HEK293 (cell line): ENCODE measurements at regions not wholly inside any gene's neighbourhood (a gene's known extent, or its start where the extent isn't known, plus 50 kb on each side); places are given as distances from the start of the nearest gene placed in this dataset.

Source experiments
- CTCF ChIA-PET: fragments of 350-600 bp; formaldehyde crosslinking; extraction: SDS; loops from one replicate; lab custom pipeline; 2021; ENCODE audit warnings: antibody characterized with exemption; lab: Yijun Ruan, JAX
- POLR2A ChIA-PET: fragments of 300-600 bp; formaldehyde crosslinking; extraction: SDS; loops from one replicate; lab custom pipeline; 2020; ENCODE audit warnings: antibody characterized with exemption, inconsistent platforms; lab: Yijun Ruan, JAX
- H3K27ac ChIP-seq: fragments of 200-500 bp; sonication (Bioruptor generic); 2 replicates; pipeline ENCODE4 v1.5.1; 2014; ENCODE audit warnings: low read depth, low read length, control low read depth, inconsistent platforms; ENCODE audit errors: extremely low read depth
- H3K36me3 ChIP-seq, 2 experiments: fragments of 200-500 bp in 1 of 2; sonication (Bioruptor generic) in 1 of 2; 1 replicate in 1 of 2; 2 replicates in 1 of 2; pipeline ENCODE4 v1.5.1; 2014 to 2017; ENCODE audit warnings: inconsistent platforms in 2 of 2, low read length in 2 of 2; ENCODE audit not compliant: control insufficient read depth in 2 of 2, insufficient read depth in 1 of 2
- H3K4me1 ChIP-seq: fragments of 200-500 bp; sonication (Bioruptor generic); 2 replicates; pipeline ENCODE4 v1.5.1; 2014; ENCODE audit warnings: mild to moderate bottlenecking, low read length, inconsistent platforms; ENCODE audit not compliant: control insufficient read depth, insufficient read depth
- H3K4me3 ChIP-seq: 2 replicates; pipeline ENCODE4 v1.5.1; 2011; ENCODE audit warnings: low read depth, mild to moderate bottlenecking, control low read depth, low read length, moderate library complexity
- H3K9me3 ChIP-seq: fragments of 200-500 bp; sonication (Bioruptor generic); 2 replicates; pipeline ENCODE4 v1.5.1; 2014; ENCODE audit warnings: low read depth, low read length, inconsistent platforms; ENCODE audit not compliant: control insufficient read depth, insufficient read depth
- HOXC10 ChIP-seq: sonication (generic); formaldehyde crosslinking; IDR thresholded peaks from 2 replicates; pipeline ENCODE4 v1.8.1; 2023; ENCODE audit warnings: mild to moderate bottlenecking, missing genetic modification reagents
- HOXD13 ChIP-seq: sonication (generic); formaldehyde crosslinking; IDR thresholded peaks from 2 replicates; pipeline ENCODE4 v1.8.0; 2022; ENCODE audit warnings: missing genetic modification reagents, borderline replicate concordance
- MYNN ChIP-seq: fragments of 450-650 bp; formaldehyde crosslinking; IDR thresholded peaks from 2 replicates; pipeline ENCODE4 v1.5.1; 2016; ENCODE audit warnings: missing biosample characterization, missing genetic modification characterization, borderline replicate concordance
- OSR2 ChIP-seq: fragments of 450-650 bp; formaldehyde crosslinking; IDR thresholded peaks from 2 replicates; pipeline ENCODE4 v1.5.1; 2016; ENCODE audit warnings: missing biosample characterization, missing genetic modification characterization
- PRDM4 ChIP-seq: fragments of 450-650 bp; formaldehyde crosslinking; IDR thresholded peaks from 2 replicates; pipeline ENCODE4 v1.5.1; 2017; ENCODE audit warnings: missing biosample characterization, missing genetic modification characterization
- RBAK ChIP-seq: fragments of 450-650 bp; formaldehyde crosslinking; IDR thresholded peaks from 2 replicates; pipeline ENCODE4 v1.5.1; 2016; ENCODE audit warnings: missing biosample characterization, missing genetic modification characterization
- SP2 ChIP-seq: fragments of 450-650 bp; formaldehyde crosslinking; IDR thresholded peaks from 2 replicates; pipeline ENCODE4 v1.5.1; 2016; ENCODE audit warnings: missing biosample characterization, missing genetic modification characterization
- WT1 ChIP-seq: fragments of 450-650 bp; formaldehyde crosslinking; IDR thresholded peaks from 2 replicates; pipeline ENCODE4 v1.5.1; 2016; ENCODE audit warnings: missing biosample characterization, missing genetic modification characterization
- ZBTB1 ChIP-seq: fragments of 450-650 bp; formaldehyde crosslinking; IDR thresholded peaks from 2 replicates; pipeline ENCODE4 v1.5.1; 2016; ENCODE audit warnings: missing biosample characterization, missing genetic modification characterization
- ZEB2 ChIP-seq: fragments of 450-650 bp; formaldehyde crosslinking; IDR thresholded peaks from 2 replicates; pipeline ENCODE4 v1.5.1; 2016; ENCODE audit warnings: missing biosample characterization, missing genetic modification characterization
- ZFP41 ChIP-seq: fragments of 450-650 bp; formaldehyde crosslinking; IDR thresholded peaks from 2 replicates; pipeline ENCODE4 v1.5.1; 2016; ENCODE audit warnings: missing biosample characterization, missing genetic modification characterization, borderline replicate concordance
- ZIC2 ChIP-seq: fragments of 450-650 bp; formaldehyde crosslinking; IDR thresholded peaks from 2 replicates; pipeline ENCODE4 v1.5.1; 2016; ENCODE audit warnings: missing biosample characterization, missing genetic modification characterization
- ZNF157 ChIP-seq: fragments of 450-650 bp; formaldehyde crosslinking; IDR thresholded peaks from 2 replicates; pipeline ENCODE4 v1.5.1; 2016; ENCODE audit warnings: missing biosample characterization, missing genetic modification characterization
- ZNF214 ChIP-seq: fragments of 450-650 bp; formaldehyde crosslinking; IDR thresholded peaks from 2 replicates; pipeline ENCODE4 v1.5.1; 2017; ENCODE audit warnings: missing biosample characterization, mild to moderate bottlenecking, missing genetic modification characterization, borderline replicate concordance
- ZNF223 ChIP-seq: fragments of 450-650 bp; formaldehyde crosslinking; IDR thresholded peaks from 2 replicates; pipeline ENCODE4 v1.5.1; 2016; ENCODE audit warnings: missing biosample characterization, missing genetic modification characterization
- ZNF266 ChIP-seq: fragments of 450-650 bp; formaldehyde crosslinking; IDR thresholded peaks from 2 replicates; pipeline ENCODE4 v1.5.1; 2016; ENCODE audit warnings: missing biosample characterization, missing genetic modification characterization, low read depth
- ZNF311 ChIP-seq: fragments of 450-650 bp; formaldehyde crosslinking; IDR thresholded peaks from 2 replicates; pipeline ENCODE4 v1.5.1; 2017; ENCODE audit warnings: missing biosample characterization, missing genetic modification characterization, borderline replicate concordance
- ZNF404 ChIP-seq: fragments of 450-650 bp; formaldehyde crosslinking; IDR thresholded peaks from 2 replicates; pipeline ENCODE4 v1.5.1; 2017; ENCODE audit warnings: missing biosample characterization, missing genetic modification characterization
- ZNF555 ChIP-seq: fragments of 450-650 bp; formaldehyde crosslinking; conservative IDR thresholded peaks from 2 replicates; pipeline ENCODE4 v1.5.1; 2017; ENCODE audit warnings: missing biosample characterization, mild to moderate bottlenecking, missing genetic modification characterization, inconsistent platforms
- ZNF629 ChIP-seq: fragments of 450-650 bp; formaldehyde crosslinking; IDR thresholded peaks from 2 replicates; pipeline ENCODE4 v1.5.1; 2017; ENCODE audit warnings: missing biosample characterization, missing genetic modification characterization
- ZNF670 ChIP-seq: fragments of 450-650 bp; formaldehyde crosslinking; IDR thresholded peaks from 2 replicates; pipeline ENCODE4 v1.5.1; 2016; ENCODE audit warnings: missing biosample characterization, missing genetic modification characterization, low read depth
- ZNF701 ChIP-seq: fragments of 450-650 bp; formaldehyde crosslinking; IDR thresholded peaks from 2 replicates; pipeline ENCODE4 v1.5.1; 2016; ENCODE audit warnings: missing biosample characterization, missing genetic modification characterization
- ZNF768 ChIP-seq: fragments of 450-650 bp; formaldehyde crosslinking; IDR thresholded peaks from 2 replicates; pipeline ENCODE4 v1.5.1; 2018; ENCODE audit warnings: missing biosample characterization, mild to moderate bottlenecking, missing genetic modification characterization
- ZNF791 ChIP-seq: fragments of 450-650 bp; formaldehyde crosslinking; IDR thresholded peaks from 2 replicates; pipeline ENCODE4 v1.5.1; 2016; ENCODE audit warnings: missing biosample characterization, missing genetic modification characterization
- ZNF792 ChIP-seq: fragments of 450-650 bp; formaldehyde crosslinking; IDR thresholded peaks from 2 replicates; pipeline ENCODE4 v1.5.1; 2016; ENCODE audit warnings: missing biosample characterization, missing genetic modification characterization
- TF ChIP-seq, protein P1 (sequence below): fragments of 450-650 bp; formaldehyde crosslinking; IDR thresholded peaks from 2 replicates; pipeline ENCODE4 v1.5.1; 2017; ENCODE audit warnings: missing biosample characterization, missing genetic modification characterization
- TF ChIP-seq, protein P2 (sequence below): fragments of 450-650 bp; formaldehyde crosslinking; IDR thresholded peaks from 2 replicates; pipeline ENCODE4 v1.5.1; 2016; ENCODE audit warnings: missing biosample characterization, missing genetic modification characterization
- TF ChIP-seq, protein P3 (sequence below): fragments of 450-650 bp; formaldehyde crosslinking; IDR thresholded peaks from 2 replicates; pipeline ENCODE4 v1.5.1; 2016; ENCODE audit warnings: missing biosample characterization, missing genetic modification characterization

GRCh38 chr4:23582671-23583070, 307.2 kb downstream of the PPARGC1A start:
- no peak overlapping the region for H3K4me3 ChIP-seq
- no peak overlapping the region for H3K27ac ChIP-seq
- CTCF ChIA-PET: no interaction called here
- H3K36me3 ChIP-seq: no peaks in the 10 kb centered on the region
- H3K4me1 ChIP-seq: no peaks in the 10 kb centered on the region
- no peaks in the 10 kb centered on the region for H3K9me3 ChIP-seq
- TF ChIP-seq ZNF629 (tag by site-specific recombination) (no peak), ZNF404 (tag by site-specific recombination) (no peak), ZNF311 (tag by site-specific recombination) (no peak), WT1 (no peak), HOXC10 (CRISPR knock-in tag) (no peak), OSR2 (tag by site-specific recombination) (no peak), ZNF701 (no peak), SP2 (tag by site-specific recombination) (no peak), ZIC2 (tag by site-specific recombination) (no peak), ZNF555 (tag by site-specific recombination) (no peak), HOXD13 (CRISPR knock-in tag) (no peak), ZNF791 (tag by site-specific recombination) (no peak)
- TF ChIP-seq, protein P1, sequence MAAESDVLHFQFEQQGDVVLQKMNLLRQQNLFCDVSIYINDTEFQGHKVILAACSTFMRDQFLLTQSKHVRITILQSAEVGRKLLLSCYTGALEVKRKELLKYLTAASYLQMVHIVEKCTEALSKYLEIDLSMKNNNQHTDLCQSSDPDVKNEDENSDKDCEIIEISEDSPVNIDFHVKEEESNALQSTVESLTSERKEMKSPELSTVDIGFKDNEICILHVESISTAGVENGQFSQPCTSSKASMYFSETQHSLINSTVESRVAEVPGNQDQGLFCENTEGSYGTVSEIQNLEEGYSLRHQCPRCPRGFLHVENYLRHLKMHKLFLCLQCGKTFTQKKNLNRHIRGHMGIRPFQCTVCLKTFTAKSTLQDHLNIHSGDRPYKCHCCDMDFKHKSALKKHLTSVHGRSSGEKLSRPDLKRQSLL: no peak
- POLR2A ChIA-PET: no interaction called here

DNA sequence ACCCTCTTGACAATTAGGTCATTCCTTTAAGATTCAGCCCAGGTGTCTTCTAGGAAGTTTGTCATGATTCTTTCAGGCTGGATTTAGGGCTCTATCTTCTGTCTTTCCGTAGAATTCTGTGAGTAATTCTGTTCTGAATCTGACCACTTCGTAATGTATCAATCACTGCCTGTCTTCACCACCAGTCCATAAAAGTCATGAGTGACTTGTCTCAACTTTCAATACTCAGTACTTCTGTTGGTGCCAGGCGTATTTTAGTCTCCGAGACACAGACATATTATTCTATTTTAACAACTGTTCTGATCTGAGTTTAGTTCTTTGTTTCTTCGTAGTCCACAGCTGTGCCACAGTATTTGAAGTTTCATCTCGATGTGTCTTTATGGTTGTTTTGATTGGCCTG, 310.7 kb downstream of the PPARGC1A start:
- POLR2A ChIA-PET: no interaction called here
- CTCF ChIA-PET: no interaction called here
- H3K27ac ChIP-seq: no peak overlapping the region

GRCh38 chr4:23577398-23577797, 312.4 kb downstream of the PPARGC1A start:
- Histone ChIP-seq H3K9me3 (no peaks in the 10 kb centered on the region), H3K27ac (no peak overlapping the region), H3K36me3 (no peaks in the 10 kb centered on the region), H3K4me3 (no peak overlapping the region), H3K4me1 (no peaks in the 10 kb centered on the region)
- CTCF ChIA-PET: no interaction called here
- POLR2A ChIA-PET: no interaction called here
- TF ChIP-seq MYNN (tag by site-specific recombination) (no peak), ZFP41 (tag by site-specific recombination) (no peak), ZBTB1 (no peak), ZEB2 (tag by site-specific recombination) (no peak), ZNF157 (tag by site-specific recombination) (no peak), HOXD13 (CRISPR knock-in tag) (no peak), HOXC10 (CRISPR knock-in tag) (no peak)
- TF ChIP-seq, protein P2, sequence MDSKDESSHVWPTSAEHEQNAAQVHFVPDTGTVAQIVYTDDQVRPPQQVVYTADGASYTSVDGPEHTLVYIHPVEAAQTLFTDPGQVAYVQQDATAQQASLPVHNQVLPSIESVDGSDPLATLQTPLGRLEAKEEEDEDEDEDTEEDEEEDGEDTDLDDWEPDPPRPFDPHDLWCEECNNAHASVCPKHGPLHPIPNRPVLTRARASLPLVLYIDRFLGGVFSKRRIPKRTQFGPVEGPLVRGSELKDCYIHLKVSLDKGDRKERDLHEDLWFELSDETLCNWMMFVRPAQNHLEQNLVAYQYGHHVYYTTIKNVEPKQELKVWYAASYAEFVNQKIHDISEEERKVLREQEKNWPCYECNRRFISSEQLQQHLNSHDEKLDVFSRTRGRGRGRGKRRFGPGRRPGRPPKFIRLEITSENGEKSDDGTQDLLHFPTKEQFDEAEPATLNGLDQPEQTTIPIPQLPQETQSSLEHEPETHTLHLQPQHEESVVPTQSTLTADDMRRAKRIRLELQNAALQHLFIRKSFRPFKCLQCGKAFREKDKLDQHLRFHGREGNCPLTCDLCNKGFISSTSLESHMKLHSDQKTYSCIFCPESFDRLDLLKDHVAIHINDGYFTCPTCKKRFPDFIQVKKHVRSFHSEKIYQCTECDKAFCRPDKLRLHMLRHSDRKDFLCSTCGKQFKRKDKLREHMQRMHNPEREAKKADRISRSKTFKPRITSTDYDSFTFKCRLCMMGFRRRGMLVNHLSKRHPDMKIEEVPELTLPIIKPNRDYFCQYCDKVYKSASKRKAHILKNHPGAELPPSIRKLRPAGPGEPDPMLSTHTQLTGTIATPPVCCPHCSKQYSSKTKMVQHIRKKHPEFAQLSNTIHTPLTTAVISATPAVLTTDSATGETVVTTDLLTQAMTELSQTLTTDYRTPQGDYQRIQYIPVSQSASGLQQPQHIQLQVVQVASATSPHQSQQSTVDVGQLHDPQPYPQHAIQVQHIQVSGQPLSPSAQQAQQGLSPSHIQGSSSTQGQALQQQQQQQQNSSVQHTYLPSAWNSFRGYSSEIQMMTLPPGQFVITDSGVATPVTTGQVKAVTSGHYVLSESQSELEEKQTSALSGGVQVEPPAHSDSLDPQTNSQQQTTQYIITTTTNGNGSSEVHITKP: no peak
- TF ChIP-seq, protein P3, sequence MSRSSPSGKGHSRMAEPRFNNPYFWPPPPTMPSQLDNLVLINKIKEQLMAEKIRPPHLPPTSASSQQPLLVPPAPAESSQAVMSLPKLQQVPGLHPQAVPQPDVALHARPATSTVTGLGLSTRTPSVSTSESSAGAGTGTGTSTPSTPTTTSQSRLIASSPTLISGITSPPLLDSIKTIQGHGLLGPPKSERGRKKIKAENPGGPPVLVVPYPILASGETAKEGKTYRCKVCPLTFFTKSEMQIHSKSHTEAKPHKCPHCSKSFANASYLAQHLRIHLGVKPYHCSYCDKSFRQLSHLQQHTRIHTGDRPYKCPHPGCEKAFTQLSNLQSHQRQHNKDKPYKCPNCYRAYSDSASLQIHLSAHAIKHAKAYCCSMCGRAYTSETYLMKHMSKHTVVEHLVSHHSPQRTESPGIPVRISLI (tag by site-specific recombination): no peak

More for the DNA sequence above, 310.7 kb downstream of the PPARGC1A start:
- Histone ChIP-seq H3K4me3 (no peak overlapping the region), H3K36me3 (no peaks in the 10 kb centered on the region), H3K9me3 (no peaks in the 10 kb centered on the region), H3K4me1 (no peaks in the 10 kb centered on the region)
- TF ChIP-seq PRDM4 (tag by site-specific recombination) (no peak), ZNF214 (tag by site-specific recombination) (no peak), ZNF768 (no peak), ZNF670 (no peak), RBAK (tag by site-specific recombination) (no peak), ZNF223 (tag by site-specific recombination) (no peak), ZNF792 (tag by site-specific recombination) (no peak), ZNF266 (tag by site-specific recombination) (no peak)
